GM23248 (cell line): ENCODE measurements at regions not wholly inside any gene's neighbourhood (a gene's known extent, or its start where the extent isn't known, plus 50 kb on each side); places are given as distances from the start of the nearest gene placed in this dataset.

Source experiments
- EZH2 ChIP-seq: fragments of 200-600 bp; sonication (generic); IDR thresholded peaks from 2 replicates; pipeline ENCODE4 v1.6.1; 2018; ENCODE audit warnings: antibody characterized with exemption, mild to moderate bottlenecking; ENCODE audit not compliant: insufficient read depth, poor library complexity, severe bottlenecking
- EZH2phosphoT487 ChIP-seq: fragments of 200-600 bp; sonication (generic); IDR thresholded peaks from 2 replicates; pipeline ENCODE4 v1.6.1; 2018; ENCODE audit warnings: antibody characterized with exemption, moderate library complexity, mild to moderate bottlenecking, low read depth; ENCODE audit not compliant: insufficient read depth

DNA sequence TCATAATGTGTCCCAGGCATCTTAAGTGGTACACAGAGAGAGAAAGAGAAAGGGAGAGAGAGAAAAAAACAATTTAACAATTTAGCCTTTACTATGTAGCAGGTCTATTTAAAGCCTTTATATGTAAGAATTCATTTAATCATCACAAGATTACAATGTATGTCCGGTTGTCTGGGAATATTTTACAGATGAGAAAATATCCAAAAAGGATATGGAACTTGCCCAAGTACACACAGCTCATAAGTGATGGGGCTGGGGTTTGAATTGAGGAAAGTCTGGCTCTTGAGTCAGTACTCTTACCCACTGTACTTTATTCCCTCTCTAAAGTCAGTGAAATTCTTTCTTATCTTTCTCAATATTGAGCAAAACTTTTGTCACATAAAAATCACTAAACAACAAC is 104.6 kb downstream of the LYPLAL1 start:
- no peak for TF ChIP-seq EZH2
- TF ChIP-seq EZH2phosphoT487: no peak
